Osteoblast (primary cell): ENCODE measurements at regions not wholly inside any gene's neighbourhood (a gene's known extent, or its start where the extent isn't known, plus 50 kb on each side); places are given as distances from the start of the nearest gene placed in this dataset.

Source experiments
- DNase-seq: peaks from one replicate; pipeline ENCODE4 v3.0.0; 2011; ENCODE audit warnings: low spot score, mixed read lengths; ENCODE audit not compliant: insufficient read length; ENCODE audit errors: missing footprints
- H2AFZ ChIP-seq: 2 replicates; pipeline ENCODE4 v1.6.0; 2011; ENCODE audit warnings: mild to moderate bottlenecking, low read length
- H3K27ac ChIP-seq: 2 replicates; pipeline ENCODE4 v1.5.1; 2011; ENCODE audit warnings: mild to moderate bottlenecking, low read depth, low read length, moderate library complexity
- H3K27me3 ChIP-seq: 2 replicates; pipeline ENCODE4 v1.6.0; 2012; ENCODE audit warnings: mild to moderate bottlenecking, control low read depth, inconsistent platforms, low read length, moderate library complexity; ENCODE audit not compliant: insufficient read depth
- H3K36me3 ChIP-seq: 2 replicates; pipeline ENCODE4 v1.5.1; 2011; ENCODE audit warnings: mild to moderate bottlenecking, low read length, control low read depth, moderate library complexity; ENCODE audit not compliant: insufficient read depth
- H3K4me1 ChIP-seq: 2 replicates; pipeline ENCODE4 v1.5.1; 2011; ENCODE audit warnings: mild to moderate bottlenecking, low read length, control low read depth, moderate library complexity; ENCODE audit not compliant: insufficient read depth
- H3K4me2 ChIP-seq: 2 replicates; pipeline ENCODE4 v1.6.0; 2011; ENCODE audit warnings: mild to moderate bottlenecking, low read length; ENCODE audit not compliant: insufficient read depth
- H3K4me3 ChIP-seq: fragments of 200-600 bp; sonication (generic); 3 replicates; pipeline ENCODE4 v1.5.1; 2012; ENCODE audit warnings: mild to moderate bottlenecking, low read length, inconsistent platforms; ENCODE audit not compliant: insufficient read depth
- H3K79me2 ChIP-seq: 2 replicates; pipeline ENCODE4 v1.6.0; 2012; ENCODE audit warnings: mild to moderate bottlenecking, low read length, control low read depth, inconsistent platforms; ENCODE audit not compliant: insufficient read depth
- H3K9me3 ChIP-seq: 2 replicates; pipeline ENCODE4 v1.5.1; 2011; ENCODE audit warnings: low read depth, low read length, control low read depth
- H4K20me1 ChIP-seq: 2 replicates; pipeline ENCODE4 v1.6.0; 2012; ENCODE audit warnings: mild to moderate bottlenecking, low read length, control low read depth; ENCODE audit not compliant: insufficient read depth
- CTCF ChIP-seq: IDR thresholded peaks from 2 replicates; pipeline ENCODE4 v1.5.1; 2011; ENCODE audit warnings: mild to moderate bottlenecking, low read depth, low read length, moderate library complexity; ENCODE audit errors: extremely low read depth

DNA sequence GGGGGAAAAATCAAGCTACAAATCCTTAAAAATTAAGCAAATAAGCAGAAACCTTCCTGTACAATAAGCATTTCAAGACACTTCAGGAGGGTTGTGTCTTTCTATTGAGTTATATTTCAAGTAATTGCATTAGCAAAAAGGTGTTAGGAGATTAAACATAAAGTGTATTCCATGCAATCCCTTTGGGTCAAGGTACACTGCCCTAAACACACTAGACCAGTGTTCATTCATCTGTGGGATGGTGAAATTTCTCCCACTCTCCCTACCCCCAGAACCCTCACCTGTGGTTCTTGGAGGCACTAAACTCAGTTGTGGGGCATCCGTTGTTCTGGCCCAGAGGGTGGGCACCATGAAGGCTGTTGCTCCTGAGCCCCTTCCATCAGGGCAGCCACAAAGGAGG lies 205.1 kb upstream of the SGK1 start:
- Histone ChIP-seq H2AFZ (no peak overlapping the region), H3K4me3 (no peak overlapping the region), H3K27ac (no peak overlapping the region), H3K4me1 (peaks cover 16% of the 10 kb centered on the region), H3K79me2 (no peaks in the 10 kb centered on the region), H4K20me1 (no peaks in the 10 kb centered on the region), H3K9me3 (no peaks in the 10 kb centered on the region), H3K4me2 (no peak overlapping the region), H3K36me3 (no peaks in the 10 kb centered on the region), H3K27me3 (no peaks in the 10 kb centered on the region)
- TF ChIP-seq CTCF = no peak
- DNase-seq = no peak

GRCh38 chr6:134521116-134521501 lies 203.2 kb upstream of the SGK1 start:
- no peak for TF ChIP-seq CTCF
- Histone ChIP-seq H3K27me3 (no peaks in the 10 kb centered on the region), H3K4me2 (peak overlapping the region; percentile 2), H3K79me2 (no peaks in the 10 kb centered on the region), H2AFZ (peak overlapping the region; percentile 61), H3K36me3 (no peaks in the 10 kb centered on the region), H3K9me3 (no peaks in the 10 kb centered on the region), H4K20me1 (no peaks in the 10 kb centered on the region), H3K4me1 (peaks cover 34% of the 10 kb centered on the region), H3K4me3 (no peak overlapping the region), H3K27ac (no peak overlapping the region)
- no peak for DNase-seq

GRCh38 chr6:134520181-134521115 lies 202.5 kb upstream of the SGK1 start:
- Histone ChIP-seq H2AFZ (peak overlapping the region; percentile 61), H3K27me3 (no peaks in the 10 kb centered on the region), H3K4me2 (peak overlapping the region; percentile 2)

More at GRCh38 chr6:134520181-134521115, 202.5 kb upstream of the SGK1 start:
- H4K20me1 ChIP-seq = no peaks in the 10 kb centered on the region
- no peak overlapping the region for H3K27ac ChIP-seq
- no peak for DNase-seq
- H3K36me3 ChIP-seq = no peaks in the 10 kb centered on the region
- H3K4me1 ChIP-seq = peaks cover 34% of the 10 kb centered on the region
- H3K4me3 ChIP-seq = no peak overlapping the region
- no peaks in the 10 kb centered on the region for H3K9me3 ChIP-seq
- no peak for TF ChIP-seq CTCF
- H3K79me2 ChIP-seq = no peaks in the 10 kb centered on the region
